Lower leg skin (tissue), 4 donors: ENCODE measurements at regions not wholly inside any gene's neighbourhood (a gene's known extent, or its start where the extent isn't known, plus 50 kb on each side); places are given as distances from the start of the nearest gene placed in this dataset.

Experiments used
- DNase-seq, 2 donors: peaks; one replicate each; pipeline ENCODE4 v3.0.0-alpha.2; 2019; ENCODE audit warnings: low spot score in 2 of 2
- H3K4me3 ChIP-seq: fragments of 200-600 bp; sonication (generic); 2 replicates; pipeline ENCODE4 v1.5.1; 2017; ENCODE audit warnings: mild to moderate bottlenecking, low read depth; ENCODE audit not compliant: poor library complexity, severe bottlenecking
- POLR2A ChIP-seq, 2 donors: fragments of 450-650 bp; IDR thresholded peaks; one replicate each; pipeline ENCODE4 v1.6.1; 2016 to 2017; ENCODE audit warnings: antibody characterized with exemption in 2 of 2, mild to moderate bottlenecking in 1 of 2, moderate library complexity in 1 of 2
- WGBS, 2 donors: methylation state at CpG; one replicate each; pipeline ENCODE4 v1.1.5; 2018; 5-methylcytosine and 5-hydroxymethylcytosine counted together
- intact Hi-C: fragments of 100-400 bp; cut with DNase I; formaldehyde crosslinking; loops from one replicate; pipeline ENCODE4 v1.15.0; 2023; ENCODE audit warnings: low total_unique reads
- TF ChIP-seq, protein P1 (sequence below), 3 donors: fragments of 450-650 bp; IDR thresholded peaks; one replicate each; pipeline ENCODE4 v1.5.1; 2016; ENCODE audit warnings: antibody characterized with exemption in 3 of 3, mild to moderate bottlenecking in 3 of 3, moderate library complexity in 2 of 3

DNA sequence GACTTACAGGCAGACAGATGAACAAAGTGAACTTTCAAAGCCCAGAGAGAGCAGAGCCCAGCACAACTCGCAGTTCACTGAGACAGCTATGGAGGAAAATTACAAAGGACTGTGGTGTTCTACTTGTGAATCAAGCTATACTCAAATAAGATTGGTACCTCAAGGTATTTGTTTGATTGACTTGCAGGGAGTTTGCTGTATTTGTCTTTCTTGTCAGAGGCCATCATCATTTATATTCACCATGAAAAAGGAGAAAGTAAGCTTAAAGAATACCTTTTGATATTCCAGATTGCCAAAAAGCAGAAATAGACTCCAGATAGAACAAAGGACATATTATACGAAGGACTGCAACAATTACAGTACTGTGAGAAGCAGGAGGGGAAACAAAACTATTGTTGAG is 1047.9 kb downstream of the RPA4 start:
- H3K4me3 ChIP-seq: no peak overlapping the region
- no peak for TF ChIP-seq POLR2A (IDR thresholded peaks at IDR 0.05)
- WGBS, 2 donors: 76 to 93% methylated on average over 2 of the region's 2 CpGs
- no peak for DNase-seq
- intact Hi-C loops: no loop called here

DNA sequence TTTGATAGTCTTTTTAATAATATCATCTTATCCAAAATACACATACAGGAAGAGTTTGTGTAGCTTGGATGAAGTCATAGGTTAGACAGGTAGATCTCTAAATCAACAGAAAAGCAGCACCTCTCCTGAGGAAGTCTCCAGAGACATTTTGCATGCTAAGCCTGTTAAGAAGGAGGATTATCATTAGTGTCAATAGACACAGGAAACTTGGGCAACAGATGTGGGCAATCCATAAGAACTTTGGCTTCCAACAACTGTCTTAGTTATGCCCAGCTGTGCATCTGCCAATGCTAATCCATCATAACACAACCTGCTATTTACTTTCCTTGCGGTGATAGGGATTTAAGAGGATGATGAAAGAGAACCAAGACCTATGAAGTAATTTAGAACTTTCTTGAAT is 1052.6 kb downstream of the RPA4 start:
- WGBS, 2 donors: 53 to 81% methylated on average over 1 of the region's 1 CpG

DNA sequence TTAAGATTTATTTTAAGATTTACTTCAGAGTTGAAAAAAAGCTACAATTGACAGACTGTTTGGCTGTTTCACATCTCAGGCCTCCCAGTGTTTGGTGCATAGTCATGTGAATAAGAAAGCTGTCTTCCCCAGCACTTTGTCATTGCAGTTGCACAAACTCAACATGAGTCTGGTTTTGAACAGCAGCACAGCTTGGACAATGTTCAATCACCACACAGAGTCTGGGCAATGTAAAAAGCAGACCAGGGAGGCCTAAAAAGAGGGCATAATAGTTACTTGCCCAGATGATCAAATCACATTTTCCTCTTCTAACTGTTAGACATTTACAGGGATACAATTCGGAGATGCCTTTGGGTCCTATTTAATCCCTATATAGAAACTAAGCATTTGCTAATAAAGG is 1055.0 kb downstream of the RPA4 start:
- H3K4me3 ChIP-seq: no peak overlapping the region
- intact Hi-C loops: no loop called here
- TF ChIP-seq POLR2A (IDR thresholded peaks at IDR 0.05): no peak
- no peak for DNase-seq
- WGBS, 2 donors: 79 to 84% methylated on average over 1 of the region's 1 CpG

More for the DNA sequence above, 1052.6 kb downstream of the RPA4 start:
- TF ChIP-seq POLR2A (IDR thresholded peaks at IDR 0.05): no peak
- TF ChIP-seq, protein P1, sequence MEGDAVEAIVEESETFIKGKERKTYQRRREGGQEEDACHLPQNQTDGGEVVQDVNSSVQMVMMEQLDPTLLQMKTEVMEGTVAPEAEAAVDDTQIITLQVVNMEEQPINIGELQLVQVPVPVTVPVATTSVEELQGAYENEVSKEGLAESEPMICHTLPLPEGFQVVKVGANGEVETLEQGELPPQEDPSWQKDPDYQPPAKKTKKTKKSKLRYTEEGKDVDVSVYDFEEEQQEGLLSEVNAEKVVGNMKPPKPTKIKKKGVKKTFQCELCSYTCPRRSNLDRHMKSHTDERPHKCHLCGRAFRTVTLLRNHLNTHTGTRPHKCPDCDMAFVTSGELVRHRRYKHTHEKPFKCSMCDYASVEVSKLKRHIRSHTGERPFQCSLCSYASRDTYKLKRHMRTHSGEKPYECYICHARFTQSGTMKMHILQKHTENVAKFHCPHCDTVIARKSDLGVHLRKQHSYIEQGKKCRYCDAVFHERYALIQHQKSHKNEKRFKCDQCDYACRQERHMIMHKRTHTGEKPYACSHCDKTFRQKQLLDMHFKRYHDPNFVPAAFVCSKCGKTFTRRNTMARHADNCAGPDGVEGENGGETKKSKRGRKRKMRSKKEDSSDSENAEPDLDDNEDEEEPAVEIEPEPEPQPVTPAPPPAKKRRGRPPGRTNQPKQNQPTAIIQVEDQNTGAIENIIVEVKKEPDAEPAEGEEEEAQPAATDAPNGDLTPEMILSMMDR (IDR thresholded peaks at IDR 0.05): no peak
- no peak for DNase-seq
- intact Hi-C loops: no loop called here
- no peak overlapping the region for H3K4me3 ChIP-seq

DNA sequence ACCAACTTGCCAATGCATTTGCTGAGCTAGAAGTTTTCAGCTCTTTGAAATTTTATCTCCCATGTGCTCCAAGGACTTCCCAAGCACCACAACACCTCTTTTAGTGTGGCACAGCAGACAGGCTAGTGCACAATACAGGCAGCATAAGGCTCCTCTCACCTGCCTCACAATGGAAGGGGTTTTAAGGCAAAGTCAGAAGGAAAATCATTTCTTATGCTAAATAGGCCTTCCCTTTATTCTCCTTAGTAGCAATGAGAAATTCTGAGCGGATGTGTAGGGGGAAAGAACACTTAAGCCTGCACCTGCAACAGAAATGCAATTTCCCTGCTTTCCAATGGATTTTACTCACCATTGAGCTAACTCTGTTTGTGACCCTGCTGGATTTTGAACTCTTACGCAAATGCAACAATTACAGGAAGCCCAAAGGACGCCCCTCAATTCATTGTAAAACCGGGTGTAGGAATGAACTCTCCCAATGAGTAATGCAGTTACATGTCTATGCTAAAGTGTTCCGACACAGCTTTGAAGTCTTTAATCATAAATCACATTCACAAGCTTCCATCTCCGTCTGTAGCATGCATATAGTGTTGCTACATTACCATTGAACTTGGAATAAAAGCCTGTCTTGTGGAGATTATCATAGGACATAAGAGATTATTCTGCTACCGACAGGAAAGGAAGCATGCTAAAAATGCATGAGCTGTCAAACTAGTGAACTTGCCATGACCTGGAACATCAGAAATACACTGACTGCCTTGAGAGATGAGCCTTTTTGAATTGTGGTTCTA is 1084.9 kb downstream of the RPA4 start:
- intact Hi-C loops: no loop called here
- no peak for DNase-seq
- TF ChIP-seq, protein P1 (IDR thresholded peaks at IDR 0.05): no peak
- no peak for TF ChIP-seq POLR2A (IDR thresholded peaks at IDR 0.05)
- WGBS, 2 donors: 52 to 54% methylated on average over 7 of the region's 7 CpGs
- H3K4me3 ChIP-seq: no peak overlapping the region

DNA sequence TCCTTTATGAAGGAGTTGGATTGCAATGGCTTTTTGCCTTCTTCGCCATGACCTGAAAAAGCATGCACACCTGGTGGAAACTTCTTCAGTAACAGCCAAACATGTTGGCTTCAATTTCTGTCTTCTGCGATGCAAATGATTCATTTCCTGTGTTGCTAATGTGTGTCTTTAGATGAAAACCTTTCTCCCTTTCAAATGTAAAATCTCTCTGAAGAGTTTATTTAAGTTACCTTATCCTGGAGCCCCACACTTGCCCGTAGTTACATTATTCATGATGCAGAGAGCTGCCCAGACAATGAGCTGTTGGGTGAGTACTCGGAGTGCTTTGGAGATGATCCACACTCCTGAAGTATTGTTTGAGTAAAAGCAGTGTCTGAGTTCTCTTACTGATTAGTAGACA is 1100.9 kb downstream of the RPA4 start:
- WGBS, 2 donors: 25 to 28% methylated on average over 4 of the region's 4 CpGs
- intact Hi-C loops: no loop called here
- TF ChIP-seq, protein P1 (IDR thresholded peaks at IDR 0.05): no peak
- no peak for TF ChIP-seq POLR2A (IDR thresholded peaks at IDR 0.05)

DNA sequence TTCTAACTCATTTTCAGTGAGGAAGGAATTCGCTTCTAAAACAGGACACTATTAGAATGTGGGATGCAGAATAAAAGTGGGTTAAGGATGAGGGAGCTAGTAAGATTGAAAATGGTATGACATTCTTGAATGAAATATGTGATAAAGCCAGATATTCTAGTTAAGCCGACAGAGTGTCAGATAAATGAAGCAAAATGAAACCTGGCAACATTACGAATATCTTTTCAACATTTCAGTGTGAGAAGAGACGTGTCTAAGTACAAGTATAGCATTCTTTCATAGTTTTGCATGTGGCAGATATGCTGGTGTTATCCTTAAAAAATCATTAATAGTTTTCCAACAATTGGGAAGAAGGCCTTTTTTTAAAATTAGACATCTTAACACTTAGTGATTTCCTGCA is 1101.4 kb downstream of the RPA4 start:
- DNase-seq: no peak
- no peak for TF ChIP-seq POLR2A (IDR thresholded peaks at IDR 0.05)
- TF ChIP-seq, protein P1 (IDR thresholded peaks at IDR 0.05): no peak
- 59 to 70% methylated on average over 4 of the region's 4 CpGs for WGBS, 2 donors
- intact Hi-C loops: no loop called here
- H3K4me3 ChIP-seq: no peak overlapping the region

More for the DNA sequence above, 1100.9 kb downstream of the RPA4 start:
- no peak for DNase-seq
- no peak overlapping the region for H3K4me3 ChIP-seq

DNA sequence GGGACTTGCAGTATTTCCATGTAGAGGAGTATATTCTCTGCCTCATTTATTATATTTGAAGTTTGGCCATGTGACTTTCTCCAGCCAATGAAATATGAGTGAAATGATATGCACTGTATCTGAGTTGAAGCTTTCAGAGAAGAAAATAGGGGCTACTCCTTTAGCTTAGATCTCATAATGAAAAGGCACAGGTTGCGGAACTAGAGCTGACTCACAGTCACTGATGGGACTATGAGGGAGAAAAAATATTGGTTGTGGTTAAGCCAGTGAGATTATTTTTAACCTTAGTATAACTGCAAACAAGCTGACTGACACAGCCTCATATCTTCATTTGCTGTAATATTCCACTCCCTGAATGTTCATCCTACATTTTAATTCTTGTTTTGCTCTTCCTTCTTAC is 1104.3 kb downstream of the RPA4 start:
- WGBS, 2 donors: 92 to 100% methylated on average over 1 of the region's 1 CpG
- no peak overlapping the region for H3K4me3 ChIP-seq
- no peak for DNase-seq
- TF ChIP-seq POLR2A (IDR thresholded peaks at IDR 0.05): no peak
- TF ChIP-seq, protein P1 (IDR thresholded peaks at IDR 0.05): no peak
- intact Hi-C loops: no loop called here
